ENCODE measurements at regions not wholly inside any gene's neighbourhood (a gene's known extent, or its start where the extent isn't known, plus 50 kb on each side); places are given as distances from the start of the nearest gene placed in this dataset.
"Not testable (repeated sequence)": the region's sequence is repeated elsewhere in the genome, so short reads cannot be mapped to it uniquely, and the experiment has no call there.

DNA sequence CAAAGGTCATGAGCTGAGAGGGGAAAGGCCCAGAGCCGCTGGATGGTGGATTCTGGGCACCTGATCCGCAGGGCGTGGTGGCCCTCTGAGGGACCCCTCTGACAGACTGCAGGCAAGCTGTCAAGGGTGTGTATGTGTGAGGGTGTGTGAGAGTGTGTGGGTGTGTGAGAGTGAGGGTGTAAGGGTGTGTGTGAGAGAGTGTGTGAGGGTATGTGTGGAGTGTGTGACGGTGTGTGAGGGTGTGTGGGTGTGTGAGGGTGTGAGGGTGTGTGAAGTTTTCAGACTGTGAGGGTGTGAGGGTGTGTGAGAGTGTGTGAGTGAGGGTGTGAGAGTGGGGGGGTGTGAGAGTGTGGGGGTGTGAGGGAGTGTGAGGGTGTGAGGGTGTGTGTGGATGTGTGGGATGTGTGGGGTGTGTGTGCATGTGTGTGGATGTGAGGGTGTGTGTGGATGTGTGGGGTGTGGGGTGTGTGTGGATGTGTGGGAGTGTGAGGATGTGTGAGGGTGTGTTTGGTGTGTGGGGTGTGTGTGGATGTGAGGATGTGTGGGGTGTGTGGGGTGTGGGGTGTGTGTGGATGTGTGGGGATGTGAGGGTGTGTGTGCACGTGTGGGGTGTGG lies 156.7 kb downstream of the TMEM121 start:
- H3K9me3 ChIP-seq (ENCODE audit: insufficient read depth, low read length) = no peaks in the 10 kb centered on the region
- H3K27me3 ChIP-seq (ENCODE audit: insufficient read depth, insufficient read length) = no peaks in the 10 kb centered on the region
- DNase-seq (ENCODE audit: low read depth, low spot score) = no peak
- H3K9ac ChIP-seq (ENCODE audit: insufficient read length, low read depth) = no peak overlapping the region
- no peak overlapping the region for H3K4me3 ChIP-seq (ENCODE audit: insufficient read length, low read depth)
- H3K4me1 ChIP-seq (ENCODE audit: insufficient read depth, insufficient read length) = no peaks in the 10 kb centered on the region
- TF ChIP-seq ZNF274 (IDR thresholded peaks at IDR 0.05; ENCODE audit: low read depth, low read length) (no peak), YY1 (IDR thresholded peaks at IDR 0.05; ENCODE audit: insufficient read depth, insufficient read length) (no peak), SUZ12 (IDR thresholded peaks at IDR 0.05; ENCODE audit: extremely low read depth, insufficient read depth, insufficient read length) (no peak)
- H3K36me3 ChIP-seq (ENCODE audit: insufficient read depth, insufficient read length, low read length) = no peaks in the 10 kb centered on the region

- DNase-seq (ENCODE audit: low read depth, low spot score); H3K27me3 ChIP-seq (ENCODE audit: insufficient read depth, insufficient read length); H3K4me3 ChIP-seq (ENCODE audit: insufficient read length, low read depth); H3K9me3 ChIP-seq (ENCODE audit: insufficient read depth, low read length); H3K4me1 ChIP-seq (ENCODE audit: insufficient read depth, insufficient read length); H3K9ac ChIP-seq (ENCODE audit: insufficient read length, low read depth); H3K36me3 ChIP-seq (ENCODE audit: insufficient read depth, insufficient read length, low read length): not testable (repeated sequence)
Measured at GRCh38 chr14:105684056-105684455, 157.7 kb downstream of the TMEM121 start.

- not testable (repeated sequence) for H3K9me3 ChIP-seq (ENCODE audit: insufficient read depth, low read length); H3K9ac ChIP-seq (ENCODE audit: insufficient read length, low read depth); H3K36me3 ChIP-seq (ENCODE audit: insufficient read depth, insufficient read length, low read length); DNase-seq (ENCODE audit: low read depth, low spot score); H3K4me3 ChIP-seq (ENCODE audit: insufficient read length, low read depth); H3K27me3 ChIP-seq (ENCODE audit: insufficient read depth, insufficient read length); H3K4me1 ChIP-seq (ENCODE audit: insufficient read depth, insufficient read length)
Measured at GRCh38 chr14:105684597-105684996, 158.2 kb downstream of the TMEM121 start.

DNA sequence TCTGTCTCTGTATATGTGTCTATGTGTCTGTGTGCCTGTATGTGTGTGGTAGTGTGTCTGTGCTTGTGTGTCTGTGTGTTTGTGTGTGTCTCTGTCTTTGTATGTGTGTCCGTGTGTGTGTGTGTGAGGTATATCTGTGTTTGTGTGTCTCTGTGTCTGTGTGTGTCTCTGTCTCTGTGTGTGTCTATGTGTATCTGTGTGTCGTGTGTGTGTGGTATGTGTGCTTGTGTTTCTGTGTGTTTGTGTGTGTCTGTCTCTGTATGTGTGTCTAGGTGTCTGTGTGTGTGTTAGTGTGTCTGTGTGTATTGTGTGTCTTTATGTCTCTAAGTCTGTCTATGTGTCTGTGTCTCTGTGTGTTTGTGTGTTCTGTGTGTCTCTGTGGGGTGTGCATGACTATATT lies 158.6 kb downstream of the TMEM121 start:
- no peak for DNase-seq (ENCODE audit: low read depth, low spot score)
- no peak overlapping the region for H3K9ac ChIP-seq (ENCODE audit: insufficient read length, low read depth)
- no peaks in the 10 kb centered on the region for H3K27me3 ChIP-seq (ENCODE audit: insufficient read depth, insufficient read length)
- no peak overlapping the region for H3K4me3 ChIP-seq (ENCODE audit: insufficient read length, low read depth)
- no peaks in the 10 kb centered on the region for H3K36me3 ChIP-seq (ENCODE audit: insufficient read depth, insufficient read length, low read length)
- H3K4me1 ChIP-seq (ENCODE audit: insufficient read depth, insufficient read length) = no peaks in the 10 kb centered on the region
- TF ChIP-seq YY1 (IDR thresholded peaks at IDR 0.05; ENCODE audit: insufficient read depth, insufficient read length) (no peak), ZNF274 (IDR thresholded peaks at IDR 0.05; ENCODE audit: low read depth, low read length) (no peak), SUZ12 (IDR thresholded peaks at IDR 0.05; ENCODE audit: extremely low read depth, insufficient read depth, insufficient read length) (no peak)
- no peaks in the 10 kb centered on the region for H3K9me3 ChIP-seq (ENCODE audit: insufficient read depth, low read length)

- not testable (repeated sequence) for H3K4me3 ChIP-seq (ENCODE audit: insufficient read length, low read depth); H3K27me3 ChIP-seq (ENCODE audit: insufficient read depth, insufficient read length); H3K9ac ChIP-seq (ENCODE audit: insufficient read length, low read depth); H3K9me3 ChIP-seq (ENCODE audit: insufficient read depth, low read length); DNase-seq (ENCODE audit: low read depth, low spot score); H3K4me1 ChIP-seq (ENCODE audit: insufficient read depth, insufficient read length); H3K36me3 ChIP-seq (ENCODE audit: insufficient read depth, insufficient read length, low read length)
Measured at GRCh38 chr14:105685605-105686004, 159.2 kb downstream of the TMEM121 start.

- not testable (repeated sequence) for H3K9me3 ChIP-seq (ENCODE audit: insufficient read depth, low read length); H3K27me3 ChIP-seq (ENCODE audit: insufficient read depth, insufficient read length); H3K4me1 ChIP-seq (ENCODE audit: insufficient read depth, insufficient read length); H3K4me3 ChIP-seq (ENCODE audit: insufficient read length, low read depth); H3K9ac ChIP-seq (ENCODE audit: insufficient read length, low read depth); H3K36me3 ChIP-seq (ENCODE audit: insufficient read depth, insufficient read length, low read length); DNase-seq (ENCODE audit: low read depth, low spot score)
Measured at GRCh38 chr14:105686050-105686449, 159.7 kb downstream of the TMEM121 start.

DNA sequence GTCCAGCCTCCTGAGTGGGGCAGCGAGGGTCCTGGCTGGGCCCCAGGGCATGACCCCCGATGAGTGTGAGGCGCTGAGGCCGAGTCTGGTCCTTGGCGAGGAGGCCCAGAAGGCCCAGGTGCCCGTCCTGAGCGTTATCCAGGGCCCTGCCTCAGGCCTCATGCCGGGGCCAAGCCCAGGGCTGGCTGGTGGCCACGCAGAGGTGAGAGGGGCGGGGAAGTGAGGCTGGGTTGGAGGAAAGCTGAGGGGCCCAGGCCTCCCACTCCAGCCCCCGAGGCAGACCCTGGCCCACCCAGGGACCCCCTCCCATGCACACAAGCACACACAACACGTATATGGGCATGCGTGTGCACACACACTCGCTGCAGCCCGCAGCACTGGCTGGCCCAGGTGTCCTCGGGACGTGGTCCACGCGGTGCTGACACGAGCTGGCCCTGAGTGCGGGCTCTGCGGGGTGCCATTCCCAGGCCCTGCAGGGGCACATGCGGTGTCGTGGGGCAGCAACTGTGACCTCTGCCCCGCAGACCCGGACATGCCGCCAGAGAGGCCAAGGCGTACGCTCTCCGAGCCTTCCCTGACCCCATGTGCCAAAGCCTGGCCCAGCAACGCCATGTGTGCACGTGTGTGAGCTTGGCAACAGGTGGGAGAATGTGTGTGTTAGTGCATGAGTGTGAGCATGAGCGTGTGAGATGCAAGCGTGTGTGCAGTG lies 160.2 kb downstream of the TMEM121 start:
- not testable (repeated sequence) for H3K9me3 ChIP-seq (ENCODE audit: insufficient read depth, low read length); DNase-seq (ENCODE audit: low read depth, low spot score); H3K36me3 ChIP-seq (ENCODE audit: insufficient read depth, insufficient read length, low read length); H3K4me3 ChIP-seq (ENCODE audit: insufficient read length, low read depth); H3K27me3 ChIP-seq (ENCODE audit: insufficient read depth, insufficient read length); H3K9ac ChIP-seq (ENCODE audit: insufficient read length, low read depth); H3K4me1 ChIP-seq (ENCODE audit: insufficient read depth, insufficient read length)

- H3K4me3 ChIP-seq (ENCODE audit: insufficient read length, low read depth); H3K36me3 ChIP-seq (ENCODE audit: insufficient read depth, insufficient read length, low read length); DNase-seq (ENCODE audit: low read depth, low spot score); H3K9ac ChIP-seq (ENCODE audit: insufficient read length, low read depth); H3K4me1 ChIP-seq (ENCODE audit: insufficient read depth, insufficient read length); H3K27me3 ChIP-seq (ENCODE audit: insufficient read depth, insufficient read length); H3K9me3 ChIP-seq (ENCODE audit: insufficient read depth, low read length): not testable (repeated sequence)
Measured at GRCh38 chr14:105687171-105688022, 161.0 kb downstream of the TMEM121 start.

GRCh38 chr14:105688023-105688351 lies 161.6 kb downstream of the TMEM121 start:
- not testable (repeated sequence) for H3K27me3 ChIP-seq (ENCODE audit: insufficient read depth, insufficient read length); DNase-seq (ENCODE audit: low read depth, low spot score); H3K9me3 ChIP-seq (ENCODE audit: insufficient read depth, low read length); H3K4me1 ChIP-seq (ENCODE audit: insufficient read depth, insufficient read length); H3K4me3 ChIP-seq (ENCODE audit: insufficient read length, low read depth); H3K36me3 ChIP-seq (ENCODE audit: insufficient read depth, insufficient read length, low read length); H3K9ac ChIP-seq (ENCODE audit: insufficient read length, low read depth)

DNA sequence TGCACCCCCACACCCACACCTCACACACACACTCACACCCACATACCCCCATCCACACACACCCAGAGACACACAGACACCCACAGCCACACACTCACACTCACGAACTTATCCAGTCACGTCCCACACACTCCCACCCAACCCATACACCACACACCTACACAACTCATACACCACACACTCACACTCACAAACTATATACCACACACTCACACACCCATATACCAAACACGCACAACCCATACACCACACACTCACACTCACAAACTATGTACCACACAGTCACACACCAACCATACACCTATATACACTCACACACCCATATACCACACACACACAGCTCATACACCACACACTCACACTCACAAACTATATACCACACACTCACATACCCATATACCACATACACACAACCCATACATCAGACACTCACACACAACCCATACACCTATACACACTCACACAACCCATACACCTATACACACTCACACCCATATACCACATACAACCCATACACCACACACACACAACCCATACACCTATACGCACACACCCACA lies 162.4 kb downstream of the TMEM121 start:
- H3K4me3 ChIP-seq (ENCODE audit: insufficient read length, low read depth); H3K27me3 ChIP-seq (ENCODE audit: insufficient read depth, insufficient read length); H3K9ac ChIP-seq (ENCODE audit: insufficient read length, low read depth); H3K4me1 ChIP-seq (ENCODE audit: insufficient read depth, insufficient read length); DNase-seq (ENCODE audit: low read depth, low spot score); H3K9me3 ChIP-seq (ENCODE audit: insufficient read depth, low read length); H3K36me3 ChIP-seq (ENCODE audit: insufficient read depth, insufficient read length, low read length): not testable (repeated sequence)

Measured in NT2/D1 (cell line).